Tibial nerve (tissue), 4 donors: ENCODE measurements at regions not wholly inside any gene's neighbourhood (a gene's known extent, or its start where the extent isn't known, plus 50 kb on each side); places are given as distances from the start of the nearest gene placed in this dataset.

Experiments used
- DNase-seq, 2 donors: peaks; one replicate each; pipeline ENCODE4 v3.0.0-alpha.2; 2019; ENCODE audit warnings: low spot score in 2 of 2
- H3K27ac ChIP-seq, 4 donors: fragments of 200-600 bp; sonication (generic) in 3 of 4; one replicate each; pipeline ENCODE4 v1.5.1; 2017 to 2019; ENCODE audit warnings: mild to moderate bottlenecking in 1 of 4
- H3K27me3 ChIP-seq, 2 donors: fragments of 200-600 bp; sonication (generic) in 1 of 2; one replicate each; pipeline versions ENCODE4 v1.5.1 to v1.6.0; 2017 to 2019
- H3K36me3 ChIP-seq, 3 donors: fragments of 200-600 bp; sonication (generic); one replicate each; pipeline ENCODE4 v1.5.1; 2018 to 2019
- H3K4me1 ChIP-seq, 4 donors: fragments of 200-600 bp; sonication (generic) in 3 of 4; one replicate each; pipeline ENCODE4 v1.5.1; 2017 to 2019
- H3K4me3 ChIP-seq, 4 donors: fragments of 200-600 bp; sonication (generic) in 3 of 4; one replicate each; pipeline ENCODE4 v1.5.1; 2017 to 2019; ENCODE audit warnings: mild to moderate bottlenecking in 1 of 4, moderate library complexity in 1 of 4
- H3K9me3 ChIP-seq, 4 donors: fragments of 200-600 bp; sonication (generic) in 3 of 4; one replicate each; pipeline ENCODE4 v1.5.1; 2017 to 2019
- CTCF ChIP-seq, 5 experiments: fragments of 200-600 bp in 3 of 5; fragments of 450-650 bp in 2 of 5; sonication (generic) in 3 of 5; IDR thresholded peaks; one replicate each; pipeline ENCODE4 v1.5.1; 2016 to 2019; ENCODE audit warnings: antibody characterized with exemption in 5 of 5, mild to moderate bottlenecking in 3 of 5, moderate library complexity in 2 of 5
- EP300 ChIP-seq, 2 donors: sonication (generic); formaldehyde crosslinking; IDR thresholded peaks; one replicate each; pipeline ENCODE4 v1.6.1; 2017; ENCODE audit warnings: antibody characterized with exemption in 2 of 2, mild to moderate bottlenecking in 1 of 2
- POLR2A ChIP-seq, 2 donors: fragments of 450-650 bp; IDR thresholded peaks; one replicate each; pipeline ENCODE4 v1.6.1; 2017; ENCODE audit warnings: antibody characterized with exemption in 2 of 2, mild to moderate bottlenecking in 2 of 2, moderate library complexity in 2 of 2
- WGBS, 2 donors: methylation state at CpG; one replicate each; pipeline ENCODE4 v1.1.5; 2018; 5-methylcytosine and 5-hydroxymethylcytosine counted together

- no peaks in the 10 kb centered on the region for H3K27me3 ChIP-seq
- H3K9me3 ChIP-seq = no peaks in the 10 kb centered on the region
- 83 to 88% methylated on average over 11 of the region's 11 CpGs for WGBS, 2 donors
- peaks cover 0 to 10% (median 0%) of the 10 kb centered on the region in 4 donors for H3K4me1 ChIP-seq
- H3K36me3 ChIP-seq = no peaks in the 10 kb centered on the region
- TF ChIP-seq POLR2A (IDR thresholded peaks at IDR 0.05) (no peak), EP300 (IDR thresholded peaks at IDR 0.05) (no peak), CTCF (IDR thresholded peaks at IDR 0.05) (no peak)
- H3K27ac ChIP-seq = no peak overlapping the region
- no peak overlapping the region for H3K4me3 ChIP-seq
- no peak for DNase-seq
These were observed 58.5 kb downstream of the GPR6 start for GRCh38 chr6:110036408-110037302.

- peaks cover 0 to 10% (median 0%) of the 10 kb centered on the region in 4 donors for H3K4me1 ChIP-seq
- H3K27me3 ChIP-seq = no peaks in the 10 kb centered on the region
- 74 to 76% methylated on average over 8 to 9 of the region's 9 CpGs for WGBS, 2 donors
- TF ChIP-seq CTCF (IDR thresholded peaks at IDR 0.05) (no peak), POLR2A (IDR thresholded peaks at IDR 0.05) (no peak), EP300 (IDR thresholded peaks at IDR 0.05) (no peak)
- H3K36me3 ChIP-seq = no peaks in the 10 kb centered on the region
- no peak for DNase-seq
- no peak overlapping the region for H3K4me3 ChIP-seq
- H3K9me3 ChIP-seq = no peaks in the 10 kb centered on the region
- no peak overlapping the region for H3K27ac ChIP-seq
These were observed 59.7 kb downstream of the GPR6 start for GRCh38 chr6:110037726-110038295.

GRCh38 chr6:110039364-110039980 lies 61.4 kb downstream of the GPR6 start:
- no peak overlapping the region for H3K27ac ChIP-seq
- H3K36me3 ChIP-seq = no peaks in the 10 kb centered on the region
- no peaks in the 10 kb centered on the region for H3K27me3 ChIP-seq
- H3K9me3 ChIP-seq = no peaks in the 10 kb centered on the region
- WGBS, 2 donors = 4 to 13% methylated on average over 7 of the region's 7 CpGs
- DNase-seq = peak; percentile 75 to 90
- TF ChIP-seq CTCF (IDR thresholded peaks at IDR 0.05) (peak; percentile 85 to 91 (median 87)), POLR2A (IDR thresholded peaks at IDR 0.05) (no peak), EP300 (IDR thresholded peaks at IDR 0.05) (peak in 1 of 2 donors; percentile 18)
- H3K4me1 ChIP-seq = peaks cover 0 to 10% (median 0%) of the 10 kb centered on the region in 4 donors
- peak overlapping the region in 2 of 4 donors; percentile 6 to 25 for H3K4me3 ChIP-seq

- Histone ChIP-seq H3K27me3 (no peaks in the 10 kb centered on the region), H3K4me3 (peak overlapping the region in 2 of 4 donors; percentile 6 to 25), H3K36me3 (no peaks in the 10 kb centered on the region), H3K4me1 (peaks cover 0 to 10% (median 0%) of the 10 kb centered on the region in 4 donors), H3K9me3 (no peaks in the 10 kb centered on the region), H3K27ac (no peak overlapping the region)
- 16 to 20% methylated on average over 12 to 15 of the region's 15 CpGs for WGBS, 2 donors
- DNase-seq = no peak
- TF ChIP-seq POLR2A (IDR thresholded peaks at IDR 0.05) (no peak), CTCF (IDR thresholded peaks at IDR 0.05) (peak in 2 of 5 experiments; percentile 9 to 21), EP300 (IDR thresholded peaks at IDR 0.05) (no peak)
These were observed 61.9 kb downstream of the GPR6 start for GRCh38 chr6:110039981-110040383.
